ENCODE measurements at regions not wholly inside any gene's neighbourhood (a gene's known extent, or its start where the extent isn't known, plus 50 kb on each side); places are given as distances from the start of the nearest gene placed in this dataset.

- H3K4me3 Mint-ChIP-seq = peak overlapping the region in 1 of 8 donors; percentile 47
- peaks cover 0 to 15% (median 8%) of the 10 kb centered on the region in 7 donors for H3K9me3 Mint-ChIP-seq
- H3K36me3 Mint-ChIP-seq = no peaks in the 10 kb centered on the region
- ATAC-seq (ENCODE audit: low read depth in 2 of 2) (no peak), DNase-seq (no peak)
- no peaks in the 10 kb centered on the region for H3K4me1 Mint-ChIP-seq
- no peaks in the 10 kb centered on the region for H3K27me3 Mint-ChIP-seq
- H3K27ac Mint-ChIP-seq = no peak overlapping the region
These were observed 248.4 kb downstream of the IRX2 start for GRCh38 chr5:2502970-2503594.

DNA sequence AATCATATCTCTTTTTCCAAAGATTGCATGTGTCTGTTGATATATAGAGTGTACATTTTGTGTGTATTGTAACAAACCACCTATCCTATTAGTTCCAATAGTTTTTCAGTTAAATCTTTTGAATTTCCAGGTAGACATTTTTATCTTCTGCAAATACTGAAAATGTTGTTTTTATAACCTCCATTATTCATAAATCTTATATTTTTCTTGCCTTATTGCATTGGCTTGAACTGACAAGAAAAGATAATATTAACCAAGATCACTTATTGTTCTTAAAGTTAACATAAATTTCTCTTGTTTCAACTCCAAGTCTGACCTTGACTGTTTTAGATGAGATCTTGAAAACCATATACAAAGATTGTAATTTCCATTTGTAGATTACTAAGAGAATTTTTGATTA, 251.6 kb downstream of the IRX2 start:
- Mint-ChIP-seq H3K9me3 (peaks cover 0 to 16% (median 10%) of the 10 kb centered on the region in 7 donors), H3K27me3 (no peaks in the 10 kb centered on the region)
- ATAC-seq (ENCODE audit: low read depth in 2 of 2) = no peak

GRCh38 chr5:2496891-2497290, 254.6 kb downstream of the IRX2 start:
- no peaks in the 10 kb centered on the region for H3K4me1 Mint-ChIP-seq
- DNase-seq (no peak), ATAC-seq (ENCODE audit: low read depth in 2 of 2) (no peak)
- no peak overlapping the region for H3K27ac Mint-ChIP-seq
- H3K36me3 Mint-ChIP-seq = no peaks in the 10 kb centered on the region
- no peaks in the 10 kb centered on the region for H3K27me3 Mint-ChIP-seq
- no peak overlapping the region for H3K4me3 Mint-ChIP-seq
- peaks cover 4 to 16% (median 8%) of the 10 kb centered on the region in 7 donors for H3K9me3 Mint-ChIP-seq

More for the DNA sequence above, 251.6 kb downstream of the IRX2 start:
- DNase-seq = no peak
- Mint-ChIP-seq H3K4me1 (no peaks in the 10 kb centered on the region), H3K36me3 (no peaks in the 10 kb centered on the region), H3K4me3 (no peak overlapping the region), H3K27ac (no peak overlapping the region)

- Mint-ChIP-seq H3K4me3 (no peak overlapping the region), H3K4me1 (no peaks in the 10 kb centered on the region)
These were observed 255.4 kb downstream of the IRX2 start for GRCh38 chr5:2496126-2496525.

DNA sequence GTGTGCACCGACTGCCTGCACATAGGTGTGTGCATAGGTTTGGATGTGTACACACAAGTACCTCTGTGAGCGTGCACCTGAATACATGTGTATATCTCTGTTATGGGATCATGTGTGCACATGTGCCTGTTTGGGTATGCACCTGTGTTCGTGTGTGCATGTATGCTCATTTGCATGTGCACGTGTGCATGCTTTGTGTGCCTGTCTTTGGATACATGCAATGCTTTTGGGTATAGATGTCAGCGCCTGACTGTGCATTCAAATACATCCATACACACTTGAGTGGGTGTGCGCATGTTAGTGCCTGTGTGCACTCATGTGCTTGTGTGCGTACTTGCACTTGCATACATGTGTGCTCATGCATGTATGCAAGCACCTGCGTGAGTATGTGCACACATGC, 258.1 kb downstream of the IRX2 start:
- Mint-ChIP-seq H3K27ac (no peak overlapping the region), H3K4me3 (no peak overlapping the region), H3K36me3 (no peaks in the 10 kb centered on the region), H3K9me3 (peaks cover 0 to 10% (median 4%) of the 10 kb centered on the region in 7 donors), H3K27me3 (no peaks in the 10 kb centered on the region), H3K4me1 (no peaks in the 10 kb centered on the region)
- ATAC-seq (ENCODE audit: low read depth in 2 of 2) (no peak), DNase-seq (no peak)

More at GRCh38 chr5:2496126-2496525, 255.4 kb downstream of the IRX2 start:
- DNase-seq (no peak), ATAC-seq (ENCODE audit: low read depth in 2 of 2) (no peak)
- peaks cover 3 to 16% (median 8%) of the 10 kb centered on the region in 7 donors for H3K9me3 Mint-ChIP-seq
- no peak overlapping the region for H3K27ac Mint-ChIP-seq
- H3K27me3 Mint-ChIP-seq = no peaks in the 10 kb centered on the region
- H3K36me3 Mint-ChIP-seq = no peaks in the 10 kb centered on the region

- no peak overlapping the region for H3K27ac Mint-ChIP-seq
- peak overlapping the region in 1 of 8 donors; percentile 14 for H3K4me3 Mint-ChIP-seq
- no peaks in the 10 kb centered on the region for H3K36me3 Mint-ChIP-seq
- peaks cover 0 to 10% (median 4%) of the 10 kb centered on the region in 7 donors for H3K9me3 Mint-ChIP-seq
- H3K4me1 Mint-ChIP-seq = no peaks in the 10 kb centered on the region
- no peaks in the 10 kb centered on the region for H3K27me3 Mint-ChIP-seq
- DNase-seq = no peak
- no peak for ATAC-seq (ENCODE audit: low read depth in 2 of 2)
These were observed 259.0 kb downstream of the IRX2 start for GRCh38 chr5:2492476-2492875.

DNA sequence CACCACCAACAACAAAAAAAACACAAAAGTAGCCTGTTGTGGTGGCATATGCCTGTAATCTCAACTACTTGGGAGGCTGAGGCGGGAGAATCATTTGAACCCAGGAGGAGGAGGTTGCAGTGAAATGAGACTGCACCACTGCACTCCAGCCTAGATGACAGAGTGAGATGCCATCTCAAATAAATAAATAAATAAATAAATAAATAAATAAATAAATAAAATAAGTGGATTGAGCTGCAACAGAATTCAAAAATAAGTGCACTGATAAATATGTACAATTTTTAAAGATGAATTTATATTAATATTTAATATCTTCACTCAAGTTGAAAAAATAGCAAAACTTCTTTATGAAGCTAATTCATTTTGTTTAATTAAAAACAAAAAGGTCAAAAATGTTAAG, 259.6 kb downstream of the IRX2 start:
- Mint-ChIP-seq H3K27me3 (no peaks in the 10 kb centered on the region), H3K36me3 (no peaks in the 10 kb centered on the region), H3K27ac (no peak overlapping the region), H3K9me3 (peaks cover 0 to 12% (median 4%) of the 10 kb centered on the region in 7 donors), H3K4me3 (no peak overlapping the region), H3K4me1 (no peaks in the 10 kb centered on the region)
- DNase-seq (no peak), ATAC-seq (ENCODE audit: low read depth in 2 of 2) (no peak)

GRCh38 chr5:2489306-2489705, 262.2 kb downstream of the IRX2 start:
- no peaks in the 10 kb centered on the region for H3K27me3 Mint-ChIP-seq
- no peaks in the 10 kb centered on the region for H3K4me1 Mint-ChIP-seq
- H3K9me3 Mint-ChIP-seq = peaks cover 0 to 13% (median 4%) of the 10 kb centered on the region in 7 donors
- H3K4me3 Mint-ChIP-seq = no peak overlapping the region
- no peak for DNase-seq
- H3K36me3 Mint-ChIP-seq = no peaks in the 10 kb centered on the region
- no peak overlapping the region for H3K27ac Mint-ChIP-seq
- no peak for ATAC-seq (ENCODE audit: low read depth in 2 of 2)

GRCh38 chr5:2488593-2488992, 262.9 kb downstream of the IRX2 start:
- Mint-ChIP-seq H3K36me3 (no peaks in the 10 kb centered on the region), H3K4me3 (no peak overlapping the region), H3K27me3 (no peaks in the 10 kb centered on the region), H3K4me1 (no peaks in the 10 kb centered on the region), H3K27ac (no peak overlapping the region), H3K9me3 (peaks cover 0 to 14% (median 6%) of the 10 kb centered on the region in 7 donors)
- no peak for ATAC-seq (ENCODE audit: low read depth in 2 of 2)
- DNase-seq = no peak

DNA sequence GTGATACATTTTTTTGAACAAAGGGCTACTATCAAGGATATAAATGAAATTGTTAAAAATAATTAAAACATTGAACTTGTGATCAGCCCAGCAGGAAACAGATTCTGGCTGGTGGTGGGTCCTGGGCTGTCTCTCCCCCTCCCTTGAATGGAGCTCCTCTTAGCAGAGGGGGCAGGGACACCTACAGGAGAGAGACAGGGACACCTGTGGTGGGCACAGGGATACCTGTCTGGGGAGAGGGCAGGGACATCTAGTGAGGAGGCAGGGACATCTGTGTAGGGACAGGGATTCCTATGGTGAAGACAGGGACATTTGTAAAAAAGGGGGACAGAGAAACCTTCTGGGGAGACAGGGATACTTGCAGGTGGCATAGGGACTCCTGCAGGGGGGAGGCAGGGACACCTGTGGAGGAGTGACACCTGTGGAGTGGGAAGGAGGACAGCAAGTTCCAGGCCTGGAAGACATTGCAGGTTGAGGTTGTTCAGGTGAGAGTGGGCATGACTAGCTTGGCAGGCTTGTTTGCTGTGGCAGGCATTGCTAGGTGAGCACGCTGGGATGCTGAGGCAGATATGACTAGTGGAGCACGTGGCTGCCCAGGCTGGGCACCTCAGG, 264.2 kb downstream of the IRX2 start:
- no peak for ATAC-seq (ENCODE audit: low read depth in 2 of 2)
- Mint-ChIP-seq H3K27me3 (no peaks in the 10 kb centered on the region), H3K36me3 (peaks cover 0 to 4% of the 10 kb centered on the region in 2 donors), H3K27ac (no peak overlapping the region), H3K9me3 (peaks cover 1 to 13% (median 7%) of the 10 kb centered on the region in 7 donors), H3K4me1 (no peaks in the 10 kb centered on the region), H3K4me3 (no peak overlapping the region)
- no peak for DNase-seq

- Mint-ChIP-seq H3K4me1 (no peaks in the 10 kb centered on the region), H3K27me3 (no peaks in the 10 kb centered on the region), H3K9me3 (peaks cover 6 to 22% (median 13%) of the 10 kb centered on the region in 7 donors), H3K4me3 (no peak overlapping the region), H3K36me3 (peaks cover 0 to 10% of the 10 kb centered on the region in 2 donors), H3K27ac (no peak overlapping the region)
- DNase-seq (no peak), ATAC-seq (ENCODE audit: low read depth in 2 of 2) (no peak)
These were observed 265.1 kb downstream of the IRX2 start for GRCh38 chr5:2486373-2486772.

DNA sequence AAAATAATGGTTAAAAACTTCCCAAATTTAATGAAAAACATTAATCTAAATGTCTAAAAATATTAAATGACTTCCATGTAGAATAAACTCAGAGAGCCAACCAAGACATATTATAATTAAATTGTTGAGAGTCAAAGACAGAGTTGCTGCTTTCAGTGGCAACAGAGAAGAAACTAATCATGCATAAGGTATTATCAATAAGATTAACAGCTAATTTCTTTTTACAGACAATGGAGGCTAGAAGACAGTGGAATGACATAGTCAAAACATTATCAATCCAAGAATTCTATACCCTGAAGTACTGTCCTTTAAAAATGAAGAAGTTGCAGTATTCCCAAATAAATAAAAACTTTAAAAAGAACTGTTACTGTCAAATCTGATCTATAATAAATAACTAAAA, 268.7 kb downstream of the IRX2 start:
- Mint-ChIP-seq H3K4me1 (no peaks in the 10 kb centered on the region), H3K36me3 (peaks cover 0 to 10% of the 10 kb centered on the region in 2 donors), H3K4me3 (no peak overlapping the region), H3K9me3 (peaks cover 8 to 36% (median 15%) of the 10 kb centered on the region in 7 donors), H3K27ac (no peak overlapping the region), H3K27me3 (no peaks in the 10 kb centered on the region)
- ATAC-seq (ENCODE audit: low read depth in 2 of 2) = no peak
- no peak for DNase-seq

GRCh38 chr5:2480871-2481270, 270.6 kb downstream of the IRX2 start:
- Mint-ChIP-seq H3K36me3 (peaks cover 0 to 10% of the 10 kb centered on the region in 2 donors), H3K27ac (no peak overlapping the region), H3K27me3 (no peaks in the 10 kb centered on the region), H3K9me3 (peaks cover 7 to 31% (median 15%) of the 10 kb centered on the region in 7 donors), H3K4me3 (no peak overlapping the region), H3K4me1 (no peaks in the 10 kb centered on the region)
- no peak for DNase-seq
- no peak for ATAC-seq (ENCODE audit: low read depth in 2 of 2)

DNA sequence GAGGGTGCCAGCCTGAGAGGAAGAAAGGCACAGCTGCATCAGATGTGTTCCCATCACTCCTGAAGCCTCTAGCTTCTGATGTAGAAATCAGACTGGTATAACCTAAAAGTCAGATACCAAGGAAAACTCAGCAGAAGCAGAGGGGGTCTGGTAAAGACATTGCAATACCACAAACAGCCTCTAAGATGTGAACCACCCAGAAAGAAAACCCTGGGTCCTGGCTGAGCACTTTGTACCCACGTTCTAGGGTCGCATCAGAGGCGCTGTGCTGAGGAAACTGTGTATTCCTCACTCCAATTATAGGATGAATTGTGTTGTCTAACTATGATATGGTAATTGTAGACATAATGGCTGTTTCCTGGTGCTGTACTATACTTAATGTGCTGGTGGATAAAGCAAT, 275.6 kb downstream of the IRX2 start:
- no peak for ATAC-seq (ENCODE audit: low read depth in 2 of 2)
- Mint-ChIP-seq H3K4me1 (no peaks in the 10 kb centered on the region), H3K9me3 (peaks cover 0 to 21% (median 4%) of the 10 kb centered on the region in 7 donors), H3K27ac (peak overlapping the region in 1 of 6 donors; percentile 49), H3K27me3 (no peaks in the 10 kb centered on the region), H3K4me3 (no peak overlapping the region), H3K36me3 (no peaks in the 10 kb centered on the region)
- DNase-seq = no peak
